CD4-positive, alpha-beta T cell (primary cell): ENCODE measurements at regions not wholly inside any gene's neighbourhood (a gene's known extent, or its start where the extent isn't known, plus 50 kb on each side); places are given as distances from the start of the nearest gene placed in this dataset.

Experiments
- ATAC-seq: fragments of 200-7000 bp; cut with Tn5 transposase; one replicate; pipeline ENCODE4 v1.10.0; 2022; ENCODE audit warnings: mild to moderate bottlenecking; ENCODE audit not compliant: poor library complexity
- CTCF ChIA-PET: fragments of 350-600 bp; sonication (Branson Sonifier 250); formaldehyde crosslinking; loops from one replicate; lab custom pipeline; 2021; ENCODE audit warnings: antibody characterized with exemption, inconsistent platforms; lab: Charles Lee
- POLR2A ChIA-PET: fragments of 350-600 bp; sonication (Branson Sonifier 250); formaldehyde crosslinking; loops from one replicate; lab custom pipeline; 2021; ENCODE audit warnings: antibody characterized with exemption, inconsistent platforms; lab: Charles Lee
- DNase-seq, 14 experiments: peaks; one replicate each; pipeline ENCODE4 v3.0.0-alpha.2; 2013 to 2020; ENCODE audit warnings: mixed read lengths in 2 of 14
- H3K27ac ChIP-seq, 2 donors: one replicate each; pipeline versions ENCODE4 v1.5.1 to v1.7.0; 2013; ENCODE audit warnings: low read length in 2 of 2, low read depth in 1 of 2, mild to moderate bottlenecking in 1 of 2
- H3K27me3 ChIP-seq, 2 experiments: 1 replicate in 1 of 2; 2 replicates in 1 of 2; pipeline versions ENCODE4 v1.6.1 to v1.7.0; 2013; ENCODE audit warnings: low read length in 2 of 2, control low read depth in 1 of 2, mild to moderate bottlenecking in 1 of 2, moderate library complexity in 1 of 2; ENCODE audit not compliant: insufficient read depth in 2 of 2, control insufficient read depth in 1 of 2
- H3K36me3 ChIP-seq: one replicate; pipeline ENCODE4 v1.6.1; 2013; ENCODE audit warnings: low read length, control low read depth; ENCODE audit not compliant: insufficient read depth
- H3K4me1 ChIP-seq: one replicate; pipeline ENCODE4 v1.6.1; 2013; ENCODE audit warnings: low read length, control low read depth; ENCODE audit not compliant: insufficient read depth
- H3K4me3 ChIP-seq: one replicate; pipeline ENCODE4 v1.5.1; 2013; ENCODE audit warnings: mild to moderate bottlenecking, low read length, moderate library complexity
- H3K9me3 ChIP-seq, 2 experiments: 1 replicate in 1 of 2; 2 replicates in 1 of 2; pipeline versions ENCODE4 v1.6.1 to v1.7.0; 2013; ENCODE audit warnings: low read length in 2 of 2, mild to moderate bottlenecking in 2 of 2, control low read depth in 1 of 2, moderate library complexity in 1 of 2; ENCODE audit not compliant: control insufficient read depth in 1 of 2, insufficient read depth in 1 of 2
- H3K27ac Mint-ChIP-seq: one replicate; pipeline ENCODE4 v1.8.0; 2020; ENCODE audit warnings: mixed read lengths
- H3K27me3 Mint-ChIP-seq: one replicate; pipeline ENCODE4 v1.8.0; 2021; ENCODE audit warnings: mixed read lengths
- H3K36me3 Mint-ChIP-seq: one replicate; pipeline ENCODE4 v1.8.0; 2021; ENCODE audit warnings: low read depth, mixed read lengths
- H3K4me1 Mint-ChIP-seq: one replicate; pipeline ENCODE4 v1.8.0; 2021; ENCODE audit warnings: low read depth, mixed read lengths
- H3K4me3 Mint-ChIP-seq: one replicate; pipeline ENCODE4 v1.8.0; 2020; ENCODE audit warnings: mild to moderate bottlenecking, mixed read lengths
- H3K9me3 Mint-ChIP-seq: one replicate; pipeline ENCODE4 v1.8.0; 2020; ENCODE audit warnings: mixed read lengths
- intact Hi-C, 2 experiments: fragments of 100-400 bp; cut with DNase I in 1 of 2; cut with micrococcal nuclease in 1 of 2; formaldehyde crosslinking; loops; one replicate each; pipeline versions ENCODE4 v1.15.1 to v1.9.0; 2023 to 2025; cut with DNase I, micrococcal nuclease
- TF ChIP-seq, protein P1 (sequence below): fragments of 200-600 bp; IDR thresholded peaks from one replicate; pipeline ENCODE4 v1.8.0; 2022; ENCODE audit warnings: antibody characterized with exemption, mild to moderate bottlenecking

DNA sequence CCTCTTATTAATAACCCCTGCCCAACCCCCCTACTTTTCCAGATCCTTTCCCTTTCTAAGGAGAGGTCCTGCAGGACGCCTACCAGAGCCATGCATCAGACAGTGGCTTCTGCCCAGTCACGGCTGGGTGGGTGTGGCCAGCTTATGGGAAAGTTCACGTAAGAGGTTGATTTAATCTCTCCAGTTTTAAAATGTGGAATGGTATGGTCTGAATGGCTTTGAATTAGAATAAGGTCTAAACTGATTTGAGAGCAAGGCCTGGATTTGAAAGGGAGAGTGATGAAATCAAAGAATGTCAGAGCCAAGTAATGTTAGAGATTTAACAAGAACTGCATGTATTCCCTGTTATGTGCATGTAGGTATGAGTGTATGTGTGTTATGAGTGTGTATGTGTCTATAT lies 275.7 kb downstream of the PAX1 start:
- no peaks in the 10 kb centered on the region for H3K27me3 Mint-ChIP-seq
- TF ChIP-seq, protein P1, sequence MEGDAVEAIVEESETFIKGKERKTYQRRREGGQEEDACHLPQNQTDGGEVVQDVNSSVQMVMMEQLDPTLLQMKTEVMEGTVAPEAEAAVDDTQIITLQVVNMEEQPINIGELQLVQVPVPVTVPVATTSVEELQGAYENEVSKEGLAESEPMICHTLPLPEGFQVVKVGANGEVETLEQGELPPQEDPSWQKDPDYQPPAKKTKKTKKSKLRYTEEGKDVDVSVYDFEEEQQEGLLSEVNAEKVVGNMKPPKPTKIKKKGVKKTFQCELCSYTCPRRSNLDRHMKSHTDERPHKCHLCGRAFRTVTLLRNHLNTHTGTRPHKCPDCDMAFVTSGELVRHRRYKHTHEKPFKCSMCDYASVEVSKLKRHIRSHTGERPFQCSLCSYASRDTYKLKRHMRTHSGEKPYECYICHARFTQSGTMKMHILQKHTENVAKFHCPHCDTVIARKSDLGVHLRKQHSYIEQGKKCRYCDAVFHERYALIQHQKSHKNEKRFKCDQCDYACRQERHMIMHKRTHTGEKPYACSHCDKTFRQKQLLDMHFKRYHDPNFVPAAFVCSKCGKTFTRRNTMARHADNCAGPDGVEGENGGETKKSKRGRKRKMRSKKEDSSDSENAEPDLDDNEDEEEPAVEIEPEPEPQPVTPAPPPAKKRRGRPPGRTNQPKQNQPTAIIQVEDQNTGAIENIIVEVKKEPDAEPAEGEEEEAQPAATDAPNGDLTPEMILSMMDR: no peak
- CTCF ChIA-PET: no interaction called here
- H3K4me1 ChIP-seq: no peaks in the 10 kb centered on the region
- no peak overlapping the region for H3K27ac Mint-ChIP-seq
- no peak for ATAC-seq
- no peak overlapping the region for H3K4me3 ChIP-seq
- H3K9me3 ChIP-seq: peaks cover 0 to 12% of the 10 kb centered on the region in 2 experiments
- peaks cover 10% of the 10 kb centered on the region for H3K9me3 Mint-ChIP-seq
- no peak overlapping the region for H3K27ac ChIP-seq
- no peak for DNase-seq
- POLR2A ChIA-PET: no interaction called here
- intact Hi-C loops: no loop called here
- no peaks in the 10 kb centered on the region for H3K36me3 Mint-ChIP-seq
- no peaks in the 10 kb centered on the region for H3K4me1 Mint-ChIP-seq
- H3K27me3 ChIP-seq: no peaks in the 10 kb centered on the region
- no peaks in the 10 kb centered on the region for H3K36me3 ChIP-seq
- no peak overlapping the region for H3K4me3 Mint-ChIP-seq

DNA sequence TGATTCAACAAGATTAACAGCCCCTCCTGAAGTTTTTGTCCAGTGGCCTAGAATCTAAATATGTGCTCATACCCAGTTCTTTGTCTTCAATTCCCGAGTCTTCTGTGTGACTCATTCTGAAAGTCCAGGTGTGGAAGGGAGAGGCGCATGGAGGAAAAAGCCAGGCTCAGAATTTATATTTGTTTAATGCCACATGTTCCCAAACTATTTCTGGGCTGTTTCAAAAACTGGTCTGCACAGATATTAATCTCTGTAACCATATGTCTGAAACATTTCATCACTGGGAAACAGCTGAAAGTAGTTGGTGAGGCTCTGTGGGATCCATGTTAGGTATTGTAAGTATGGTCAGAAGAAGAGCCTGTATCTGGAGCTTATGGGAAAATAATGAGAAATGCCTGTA lies 266.0 kb downstream of the PAX1 start:
- ChIA-PET CTCF (no interaction called here), POLR2A (no interaction called here)
- TF ChIP-seq, protein P1: no peak
- no peak overlapping the region for H3K4me3 Mint-ChIP-seq
- Histone ChIP-seq H3K9me3 (peaks cover 0 to 3% of the 10 kb centered on the region in 2 experiments), H3K36me3 (no peaks in the 10 kb centered on the region), H3K4me3 (no peak overlapping the region), H3K4me1 (no peaks in the 10 kb centered on the region), H3K27ac (no peak overlapping the region), H3K27me3 (no peaks in the 10 kb centered on the region)
- H3K36me3 Mint-ChIP-seq: no peaks in the 10 kb centered on the region
- ATAC-seq (no peak), DNase-seq (no peak)
- H3K9me3 Mint-ChIP-seq: peaks cover 10% of the 10 kb centered on the region
- no peaks in the 10 kb centered on the region for H3K4me1 Mint-ChIP-seq
- H3K27ac Mint-ChIP-seq: no peak overlapping the region
- intact Hi-C loops: no loop called here
- no peaks in the 10 kb centered on the region for H3K27me3 Mint-ChIP-seq

DNA sequence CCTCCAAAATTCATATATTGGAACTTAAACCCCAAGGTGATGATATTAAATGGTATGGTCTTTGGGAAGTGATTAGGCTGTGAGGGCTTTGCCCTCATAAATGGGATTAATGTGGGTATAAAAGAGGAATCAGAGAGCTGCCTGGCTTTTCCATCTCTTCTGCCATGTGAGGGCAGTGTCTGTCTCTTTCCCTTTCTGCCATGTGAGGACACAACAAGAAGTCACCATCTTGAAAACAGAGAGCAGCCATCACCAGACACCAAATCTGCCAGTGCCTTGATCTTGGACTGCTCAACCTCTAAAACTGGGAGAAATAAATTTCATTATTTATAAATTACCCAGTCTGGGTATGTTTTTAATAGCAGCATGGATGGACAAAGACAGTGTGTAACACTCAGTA lies 263.0 kb downstream of the PAX1 start:
- ChIA-PET POLR2A (no interaction called here), CTCF (no interaction called here)
- TF ChIP-seq, protein P1: no peak
- no peaks in the 10 kb centered on the region for H3K36me3 Mint-ChIP-seq
- Histone ChIP-seq H3K4me1 (no peaks in the 10 kb centered on the region), H3K27ac (no peak overlapping the region), H3K9me3 (no peaks in the 10 kb centered on the region), H3K4me3 (no peak overlapping the region), H3K27me3 (no peaks in the 10 kb centered on the region), H3K36me3 (no peaks in the 10 kb centered on the region)
- no peak overlapping the region for H3K27ac Mint-ChIP-seq
- no peaks in the 10 kb centered on the region for H3K27me3 Mint-ChIP-seq
- H3K4me3 Mint-ChIP-seq: no peak overlapping the region
- ATAC-seq: no peak
- H3K4me1 Mint-ChIP-seq: no peaks in the 10 kb centered on the region
- no peak for DNase-seq
- peaks cover 2% of the 10 kb centered on the region for H3K9me3 Mint-ChIP-seq
- intact Hi-C loops: no loop called here
